Panc1 (cell line): ENCODE measurements at regions not wholly inside any gene's neighbourhood (a gene's known extent, or its start where the extent isn't known, plus 50 kb on each side); places are given as distances from the start of the nearest gene placed in this dataset.

Experiments used
- ATAC-seq: fragments of 200-7000 bp; cut with Tn5 transposase; 2 replicates; pipeline ENCODE4 v1.9.1; 2020; ENCODE audit warnings: mild to moderate bottlenecking, moderate library complexity
- BruUV-seq: library from RNA; stranded (reverse); fragments of 400-500 nt; replicated peaks from 2 replicates; lab custom pipeline; 2021; lab: Mats Ljungman, UMichigan
- CTCF ChIA-PET: fragments of 300-600 bp; sonication (Branson Sonifier 250); formaldehyde crosslinking; loops from one replicate; lab custom pipeline; 2022; ENCODE audit warnings: antibody characterized with exemption; lab: Charles Lee
- POLR2A ChIA-PET: fragments of 300-600 bp; sonication (Branson Sonifier 250); formaldehyde crosslinking; loops from one replicate; lab custom pipeline; 2022; ENCODE audit warnings: antibody characterized with exemption; lab: Charles Lee
- DNase-seq: peaks from one replicate; pipeline ENCODE4 v3.0.0-alpha.2; 2010; ENCODE audit warnings: low read depth, low spot score
- H3K27ac ChIP-seq: 2 replicates; pipeline ENCODE4 v1.5.1; 2011; ENCODE audit warnings: mild to moderate bottlenecking, low read length, inconsistent platforms
- H3K27me3 ChIP-seq: fragments of 200-500 bp; sonication (Bioruptor generic); 2 replicates; pipeline ENCODE4 v1.6.0; 2014; ENCODE audit warnings: low read length, inconsistent platforms; ENCODE audit not compliant: control insufficient read depth, insufficient read depth
- H3K36me3 ChIP-seq: fragments of 200-500 bp; sonication (Bioruptor generic); 2 replicates; pipeline ENCODE4 v1.5.1; 2014; ENCODE audit warnings: inconsistent platforms, mild to moderate bottlenecking, low read length, moderate library complexity; ENCODE audit not compliant: control insufficient read depth, insufficient read depth
- H3K4me1 ChIP-seq: 2 replicates; pipeline ENCODE4 v1.5.1; 2011; ENCODE audit warnings: inconsistent platforms, mild to moderate bottlenecking, low read length, moderate library complexity; ENCODE audit not compliant: control insufficient read depth, insufficient read depth
- H3K4me3 ChIP-seq, 2 experiments: 2 replicates each; pipeline ENCODE4 v1.5.1; 2011 to 2012; ENCODE audit warnings: low read depth in 2 of 2, low read length in 2 of 2, mild to moderate bottlenecking in 2 of 2, inconsistent platforms in 1 of 2, moderate library complexity in 1 of 2
- H3K9me3 ChIP-seq: fragments of 200-500 bp; sonication (Bioruptor generic); 2 replicates; pipeline ENCODE4 v1.5.1; 2014; ENCODE audit warnings: low read depth, mild to moderate bottlenecking, inconsistent platforms, low read length, moderate library complexity; ENCODE audit not compliant: control insufficient read depth, insufficient read depth
- CTCF ChIP-seq: fragments of 450-650 bp; IDR thresholded peaks from 2 replicates; pipeline ENCODE4 v1.5.1; 2017; ENCODE audit warnings: mild to moderate bottlenecking
- POLR2AphosphoS5 ChIP-seq: IDR thresholded peaks from 2 replicates; pipeline ENCODE4 v1.6.1; 2012; ENCODE audit warnings: mild to moderate bottlenecking, low read depth, low read length, moderate library complexity
- REST ChIP-seq, 2 experiments: IDR thresholded peaks; 2 replicates each; pipeline ENCODE4 v1.6.1; 2011 to 2012; ENCODE audit warnings: low read depth in 2 of 2, control low read depth in 1 of 2, low read length in 1 of 2, mild to moderate bottlenecking in 1 of 2, moderate library complexity in 1 of 2; ENCODE audit not compliant: insufficient read depth in 1 of 2
- SIN3A ChIP-seq: IDR thresholded peaks from 2 replicates; pipeline ENCODE4 v1.6.1; 2012; ENCODE audit warnings: low read depth, mild to moderate bottlenecking, low read length, moderate library complexity, borderline replicate concordance; ENCODE audit not compliant: insufficient read depth
- TCF7L2 ChIP-seq: IDR thresholded peaks from 2 replicates; pipeline ENCODE4 v1.6.1; 2011; ENCODE audit warnings: mild to moderate bottlenecking, low read depth, low read length, inconsistent platforms
- in situ Hi-C: cut with HindIII; loops from 2 replicates; pipeline ENCODE4 v1.10.0; 2016; ENCODE audit warnings: low sequenced_read_pairs, low pct_unique_long_range_greater_than_20kb
- intact Hi-C: fragments of 100-400 bp; cut with micrococcal nuclease; formaldehyde crosslinking; loops from one replicate; pipeline ENCODE4 v1.10.0; 2022; ENCODE audit not compliant: unreplicated experiment

GRCh38 chr10:78414380-78414779 is 380.7 kb downstream of the RPS24 start:
- TF ChIP-seq TCF7L2: no peak
- no peak for TF ChIP-seq CTCF
- no peak for TF ChIP-seq REST (IDR thresholded peaks at IDR 0.05; ENCODE audit: insufficient read depth in 1 of 2, low read depth in 2 of 2, low read length in 1 of 2)
- no peak for TF ChIP-seq POLR2AphosphoS5
- no peak for TF ChIP-seq SIN3A
- ATAC-seq: no peak

GRCh38 chr10:78415111-78415510 is 381.4 kb downstream of the RPS24 start:
- Histone ChIP-seq H3K36me3 (no peaks in the 10 kb centered on the region), H3K27me3 (no peaks in the 10 kb centered on the region), H3K4me1 (no peaks in the 10 kb centered on the region), H3K9me3 (no peaks in the 10 kb centered on the region), H3K27ac (no peak overlapping the region), H3K4me3 (no peak overlapping the region)
- in situ Hi-C loops: no loop called here
- CTCF ChIA-PET: no interaction called here
- POLR2A ChIA-PET: no interaction called here
- ATAC-seq (no peak), DNase-seq (no peak)
- TF ChIP-seq POLR2AphosphoS5: no peak
- intact Hi-C loops: no loop called here
- no TSS peak for BruUV-seq

More at GRCh38 chr10:78414380-78414779, 380.7 kb downstream of the RPS24 start:
- H3K36me3 ChIP-seq: no peaks in the 10 kb centered on the region
- ChIA-PET CTCF (no interaction called here), POLR2A (no interaction called here)
- BruUV-seq: no TSS peak
- H3K4me1 ChIP-seq: no peaks in the 10 kb centered on the region
- intact Hi-C loops (no loop called here), in situ Hi-C loops (no loop called here)
- no peak for DNase-seq
- H3K9me3 ChIP-seq: no peaks in the 10 kb centered on the region
- no peak overlapping the region for H3K27ac ChIP-seq
- H3K4me3 ChIP-seq: no peak overlapping the region
- no peaks in the 10 kb centered on the region for H3K27me3 ChIP-seq

- Histone ChIP-seq H3K9me3 (no peaks in the 10 kb centered on the region), H3K27me3 (no peaks in the 10 kb centered on the region), H3K27ac (no peak overlapping the region), H3K4me1 (no peaks in the 10 kb centered on the region), H3K36me3 (no peaks in the 10 kb centered on the region), H3K4me3 (no peak overlapping the region)
- in situ Hi-C loops: no loop called here
- intact Hi-C loops: no loop called here
- ATAC-seq (peak; percentile 41; the same call in 1 of the 2 replicates), DNase-seq (no peak)
- POLR2A ChIA-PET: no interaction called here
- TF ChIP-seq CTCF (no peak), TCF7L2 (no peak), POLR2AphosphoS5 (no peak)
- no TSS peak for BruUV-seq
- CTCF ChIA-PET: interaction anchor here (0.9 kb wide), 1 partner anchor 239 kb away, joined by 3 read pairs; no protein-coding TSS in a partner anchor
Observed at GRCh38 chr10:78416031-78417011, 382.7 kb downstream of the RPS24 start.
